DND-41 (cell line): ENCODE measurements at regions not wholly inside any gene's neighbourhood (a gene's known extent, or its start where the extent isn't known, plus 50 kb on each side); places are given as distances from the start of the nearest gene placed in this dataset.

Source experiments
- CTCF ChIP-seq: IDR thresholded peaks from 2 replicates; pipeline ENCODE4 v1.5.1; 2012; ENCODE audit warnings: borderline replicate concordance, low read length, moderate library complexity, mild to moderate bottlenecking; ENCODE audit not compliant: poor library complexity, severe bottlenecking; ENCODE audit errors: extremely low read depth
- EZH2 ChIP-seq: IDR thresholded peaks from 3 replicates; pipeline ENCODE4 v1.6.1; 2012; ENCODE audit warnings: borderline replicate concordance, low read depth, mild to moderate bottlenecking, moderate library complexity, low read length, inconsistent platforms; ENCODE audit not compliant: severe bottlenecking

GRCh38 chr6:139600919-139601475, 226.5 kb upstream of the CITED2 start:
- TF ChIP-seq CTCF = no peak
- no peak for TF ChIP-seq EZH2
